H9 (cell line): ENCODE measurements at regions not wholly inside any gene's neighbourhood (a gene's known extent, or its start where the extent isn't known, plus 50 kb on each side); places are given as distances from the start of the nearest gene placed in this dataset.

Experiments
- DNase-seq: peaks from one replicate; pipeline ENCODE4 v3.0.0-alpha.2; 2017
- H2AFZ ChIP-seq: one replicate; pipeline ENCODE4 v1.6.1; 2013; ENCODE audit warnings: mild to moderate bottlenecking, low read length, control low read depth, moderate library complexity
- H2AK5ac ChIP-seq: 2 replicates; pipeline ENCODE4 v1.6.1; 2013; ENCODE audit warnings: low read length, control low read depth, mixed read lengths; ENCODE audit not compliant: insufficient read length
- H2BK120ac ChIP-seq: one replicate; pipeline ENCODE4 v1.6.1; 2013; ENCODE audit warnings: low read depth, mild to moderate bottlenecking, low read length, control low read depth, inconsistent platforms; ENCODE audit not compliant: poor library complexity, severe bottlenecking
- H2BK12ac ChIP-seq: 2 replicates; pipeline ENCODE4 v1.6.1; 2013; ENCODE audit warnings: low read length, control low read depth, mixed read lengths, low read depth; ENCODE audit not compliant: insufficient read length
- H2BK15ac ChIP-seq: 2 replicates; pipeline ENCODE4 v1.6.1; 2013; ENCODE audit warnings: low read depth, low read length, control low read depth
- H2BK20ac ChIP-seq: one replicate; pipeline ENCODE4 v1.6.1; 2013; ENCODE audit warnings: low read depth, mild to moderate bottlenecking, low read length, control low read depth, inconsistent platforms; ENCODE audit not compliant: poor library complexity, severe bottlenecking
- H2BK5ac ChIP-seq: 2 replicates; pipeline ENCODE4 v1.6.1; 2013; ENCODE audit warnings: low read length, control low read depth, mixed read lengths; ENCODE audit not compliant: insufficient read length
- H3K14ac ChIP-seq: 2 replicates; pipeline ENCODE4 v1.6.1; 2013; ENCODE audit warnings: low read length, control low read depth; ENCODE audit not compliant: insufficient read depth
- H3K18ac ChIP-seq: 2 replicates; pipeline ENCODE4 v1.6.1; 2013; ENCODE audit warnings: low read depth, mild to moderate bottlenecking, mixed read lengths, low read length, control low read depth; ENCODE audit not compliant: insufficient read length
- H3K23ac ChIP-seq: 2 replicates; pipeline ENCODE4 v1.6.1; 2013; ENCODE audit warnings: low read length, control low read depth, mixed read lengths, low read depth; ENCODE audit not compliant: insufficient read length
- H3K23me2 ChIP-seq: 2 replicates; pipeline ENCODE4 v1.6.1; 2013; ENCODE audit warnings: low read depth, mild to moderate bottlenecking, mixed read lengths, low read length, control low read depth; ENCODE audit not compliant: insufficient read length, poor library complexity, severe bottlenecking
- H3K27ac ChIP-seq: 2 replicates; pipeline ENCODE4 v1.5.1; 2013; ENCODE audit warnings: low read length, control low read depth, mixed read lengths, low read depth; ENCODE audit not compliant: insufficient read length
- H3K27me3 ChIP-seq: 2 replicates; pipeline ENCODE4 v1.6.1; 2013; ENCODE audit warnings: low read length, control low read depth, inconsistent platforms; ENCODE audit not compliant: insufficient read depth
- H3K4ac ChIP-seq: 2 replicates; pipeline ENCODE4 v1.6.1; 2013; ENCODE audit warnings: low read depth, mild to moderate bottlenecking, control low read depth, inconsistent platforms, low read length, moderate library complexity
- H3K4me1 ChIP-seq: 2 replicates; pipeline ENCODE4 v1.6.1; 2013; ENCODE audit warnings: low read length, control low read depth, inconsistent platforms; ENCODE audit not compliant: insufficient read depth
- H3K4me2 ChIP-seq: 2 replicates; pipeline ENCODE4 v1.6.1; 2013; ENCODE audit warnings: low read length, control low read depth, mixed read lengths; ENCODE audit not compliant: insufficient read length, insufficient read depth
- H3K56ac ChIP-seq: 2 replicates; pipeline ENCODE4 v1.6.1; 2013; ENCODE audit warnings: low read depth, mild to moderate bottlenecking, mixed read lengths, low read length, control low read depth; ENCODE audit not compliant: insufficient read length
- H3K79me1 ChIP-seq: 2 replicates; pipeline ENCODE4 v1.6.1; 2013; ENCODE audit warnings: low read depth, mild to moderate bottlenecking, moderate library complexity, low read length, control low read depth, inconsistent platforms; ENCODE audit not compliant: insufficient read depth, poor library complexity, severe bottlenecking
- H3K79me2 ChIP-seq: 2 replicates; pipeline ENCODE4 v1.6.1; 2013; ENCODE audit warnings: low read length, control low read depth, inconsistent platforms; ENCODE audit not compliant: insufficient read depth
- H3K9ac ChIP-seq: 2 replicates; pipeline ENCODE4 v1.6.1; 2013; ENCODE audit warnings: low read length, control low read depth, mixed read lengths; ENCODE audit not compliant: insufficient read length; ENCODE audit errors: extremely low read depth
- H3K9me3 ChIP-seq: one replicate; pipeline ENCODE4 v1.6.1; 2013; ENCODE audit warnings: low read depth, low read length, inconsistent platforms; ENCODE audit not compliant: control insufficient read depth
- H3T11ph ChIP-seq: one replicate; pipeline ENCODE4 v1.6.1; 2013; ENCODE audit warnings: mild to moderate bottlenecking, low read length, control low read depth, inconsistent platforms
- H4K20me1 ChIP-seq: one replicate; pipeline ENCODE4 v1.6.1; 2013; ENCODE audit not compliant: control insufficient read depth, insufficient read length, insufficient read depth
- H4K5ac ChIP-seq: 2 replicates; pipeline ENCODE4 v1.6.1; 2013; ENCODE audit warnings: low read depth, mild to moderate bottlenecking, mixed read lengths, low read length, control low read depth; ENCODE audit not compliant: insufficient read length
- H4K8ac ChIP-seq: replicated peaks from 2 replicates; pipeline ENCODE4 v1.6.1; 2013; ENCODE audit warnings: low read length, control low read depth, mixed read lengths, low read depth; ENCODE audit not compliant: insufficient read length
- H4K91ac ChIP-seq: 2 replicates; pipeline ENCODE4 v1.6.1; 2013; ENCODE audit warnings: low read depth, mild to moderate bottlenecking, moderate library complexity, mixed read lengths, low read length, control low read depth; ENCODE audit not compliant: insufficient read length
- H3K27ac Mint-ChIP-seq, 3 experiments: 2 replicates in 2 of 3; 3 replicates in 1 of 3; pipeline ENCODE4 v1.8.0; 2020 to 2021; ENCODE audit warnings: mixed read lengths in 3 of 3, mild to moderate bottlenecking in 1 of 3, moderate library complexity in 1 of 3
- H3K27me3 Mint-ChIP-seq: 2 replicates; pipeline ENCODE4 v1.8.0; 2021; ENCODE audit warnings: low read depth, mild to moderate bottlenecking, moderate library complexity, mixed read lengths
- H3K36me3 Mint-ChIP-seq, 3 experiments: 2 replicates in 2 of 3; 3 replicates in 1 of 3; pipeline ENCODE4 v1.8.0; 2020 to 2021; ENCODE audit warnings: low read depth in 3 of 3, mixed read lengths in 3 of 3; ENCODE audit not compliant: insufficient read depth in 1 of 3
- H3K4me1 Mint-ChIP-seq, 2 experiments: 2 replicates each; pipeline ENCODE4 v1.8.0; 2020; ENCODE audit warnings: mixed read lengths in 2 of 2
- H3K4me3 Mint-ChIP-seq, 2 experiments: 2 replicates in 1 of 2; 3 replicates in 1 of 2; pipeline ENCODE4 v1.8.0; 2020 to 2021; ENCODE audit warnings: mild to moderate bottlenecking in 2 of 2, mixed read lengths in 2 of 2, moderate library complexity in 1 of 2
- H3K9me3 Mint-ChIP-seq, 2 experiments: 2 replicates in 1 of 2; 3 replicates in 1 of 2; pipeline ENCODE4 v1.8.0; 2020; ENCODE audit warnings: mild to moderate bottlenecking in 2 of 2, mixed read lengths in 2 of 2, moderate library complexity in 1 of 2
- CTCF ChIP-seq: fragments of 200-600 bp; sonication (generic); conservative IDR thresholded peaks from 3 replicates; pipeline ENCODE4 v1.8.0; 2021; ENCODE audit warnings: antibody characterized with exemption, mild to moderate bottlenecking
- WGBS: extraction: QIAGEN DNeasy Blood & Tissue Kit; methylation state at CpG from one replicate; pipeline ENCODE4 v1.1.7; 2013; ENCODE audit warnings: missing lambda C conversion rate, low lambda C conversion rate, mixed read lengths; ENCODE audit not compliant: insufficient read length; ENCODE audit errors: extremely low coverage; 5-methylcytosine and 5-hydroxymethylcytosine counted together

- Histone ChIP-seq H3K79me2 (no peaks in the 10 kb centered on the region), H3K18ac (no peak overlapping the region), H3K23me2 (no peaks in the 10 kb centered on the region), H2BK120ac (no peak overlapping the region), H3K79me1 (no peaks in the 10 kb centered on the region), H2BK15ac (no peak overlapping the region), H4K91ac (no peak overlapping the region), H2AK5ac (no peak overlapping the region), H3K4me1 (no peaks in the 10 kb centered on the region), H2BK12ac (no peak overlapping the region), H2BK5ac (no peak overlapping the region), H3K9ac (no peak overlapping the region), H2AFZ (no peak overlapping the region), H3K14ac (no peak overlapping the region), H3K4me2 (no peak overlapping the region), H4K5ac (no peak overlapping the region), H3K23ac (no peak overlapping the region), H4K8ac (no peak overlapping the region), H3K27me3 (no peaks in the 10 kb centered on the region), H3K27ac (no peak overlapping the region), H3K56ac (no peak overlapping the region), H3K4ac (no peak overlapping the region), H3K9me3 (no peaks in the 10 kb centered on the region), H3T11ph (no peak overlapping the region), H2BK20ac (no peak overlapping the region), H4K20me1 (no peaks in the 10 kb centered on the region)
- TF ChIP-seq CTCF: no peak
- Mint-ChIP-seq H3K9me3 (peaks cover 19% of the 10 kb centered on the region in 2 experiments), H3K27ac (0 out of 7 replicates have a peak overlapping the region, but pooled peaks of 1 of the 3 experiments have one; percentile 41), H3K36me3 (peaks cover 4 to 10% (median 9%) of the 10 kb centered on the region in 3 experiments; a peak in 5 of 7 replicates), H3K27me3 (peaks cover 10% of the 10 kb centered on the region; the same call in 1 of the 2 replicates), H3K4me1 (peaks cover 23 to 30% of the 10 kb centered on the region in 2 experiments), H3K4me3 (no peak overlapping the region)
- no peak for DNase-seq
- WGBS: no CpG with 5 or more reads among the region's 8 CpGs
Observed at GRCh38 chr5:170445936-170446335, 56.8 kb upstream of the KCNMB1 start.
